Left ventricle myocardium superior (tissue), 1 donor: ENCODE measurements at regions not wholly inside any gene's neighbourhood (a gene's known extent, or its start where the extent isn't known, plus 50 kb on each side); places are given as distances from the start of the nearest gene placed in this dataset.
"Not testable (repeated sequence)": the region's sequence is repeated elsewhere in the genome, so short reads cannot be mapped to it uniquely, and the experiment has no call there.

Experiments used
- ATAC-seq: fragments of 200-7000 bp; cut with Tn5 transposase; one replicate; pipeline ENCODE4 v1.9.1; 2020; ENCODE audit warnings: mild to moderate bottlenecking, moderate library complexity
- DNase-seq: peaks from one replicate; pipeline ENCODE4 v3.0.0-alpha.2; 2020
- intact Hi-C: fragments of 100-400 bp; cut with micrococcal nuclease; formaldehyde crosslinking; loops from one replicate; pipeline ENCODE4 v1.11.0; 2022
- donor health status: DM: no; HTN: yes; CAD: no; lungs with severe emphysema.

DNA sequence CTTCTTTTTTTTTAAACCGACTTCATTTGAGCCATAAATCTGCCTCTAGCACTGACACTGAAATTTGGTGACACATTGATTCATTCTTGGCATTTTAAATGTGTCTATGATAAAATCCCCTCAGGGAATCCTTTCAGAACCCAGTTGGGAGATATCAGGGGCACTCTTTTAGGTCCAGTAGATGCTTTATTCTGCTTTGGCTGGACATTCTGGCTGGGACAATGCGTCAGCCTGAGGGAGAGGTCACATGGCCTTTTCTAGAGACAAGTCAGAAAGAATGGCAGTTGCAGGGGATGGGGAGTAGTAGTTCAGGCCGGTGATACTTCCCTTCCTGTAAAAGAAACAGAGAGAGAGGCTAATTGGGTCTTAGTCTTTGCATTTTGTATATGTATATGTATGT lies 63.1 kb downstream of the TRIM43 start:
- intact Hi-C loops = not testable (repeated sequence)
- ATAC-seq = peak; percentile 33

DNA sequence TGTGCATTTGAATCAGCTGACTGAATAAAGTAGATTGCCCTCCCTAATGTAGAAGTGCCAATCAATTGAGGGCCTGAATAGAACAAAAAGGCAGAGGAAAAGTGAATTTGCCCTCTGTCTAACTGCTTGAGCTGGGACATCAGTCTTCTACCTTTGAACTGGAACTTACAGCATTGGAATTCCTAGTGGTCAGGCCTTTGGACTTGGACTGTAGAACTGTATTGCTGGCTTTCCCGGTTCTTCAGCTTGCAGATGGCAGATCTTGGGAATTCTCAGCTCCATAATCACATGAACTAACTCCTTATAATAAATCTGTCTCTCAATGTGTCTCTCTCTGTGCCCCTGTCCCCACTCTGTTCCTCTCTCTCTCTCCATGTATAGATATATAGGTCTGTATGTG lies 64.8 kb downstream of the TRIM43 start:
- ATAC-seq, DNase-seq, intact Hi-C loops: not testable (repeated sequence)

More for the DNA sequence above, 63.1 kb downstream of the TRIM43 start:
- not testable (repeated sequence) for DNase-seq

DNA sequence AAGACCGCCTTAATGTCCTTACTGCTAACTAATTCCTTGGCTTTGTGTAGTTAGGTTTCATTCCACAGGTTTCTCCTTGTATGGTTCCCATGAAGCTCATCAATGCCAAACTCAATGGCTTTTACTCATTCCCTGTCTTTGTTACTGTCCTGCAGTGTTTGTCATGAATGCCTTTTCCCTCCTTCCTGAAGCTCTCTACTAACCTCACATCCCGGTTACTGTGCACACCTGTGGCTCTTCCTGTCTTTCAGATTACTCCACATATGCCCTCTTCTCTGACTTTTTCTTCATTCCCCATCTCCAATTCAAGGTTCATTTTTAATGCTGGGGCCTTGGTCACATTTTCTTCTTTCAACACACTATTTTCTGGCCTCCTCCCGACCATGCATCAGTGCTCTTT lies 66.1 kb downstream of the TRIM43 start:
- intact Hi-C loops, ATAC-seq, DNase-seq: not testable (repeated sequence)

DNA sequence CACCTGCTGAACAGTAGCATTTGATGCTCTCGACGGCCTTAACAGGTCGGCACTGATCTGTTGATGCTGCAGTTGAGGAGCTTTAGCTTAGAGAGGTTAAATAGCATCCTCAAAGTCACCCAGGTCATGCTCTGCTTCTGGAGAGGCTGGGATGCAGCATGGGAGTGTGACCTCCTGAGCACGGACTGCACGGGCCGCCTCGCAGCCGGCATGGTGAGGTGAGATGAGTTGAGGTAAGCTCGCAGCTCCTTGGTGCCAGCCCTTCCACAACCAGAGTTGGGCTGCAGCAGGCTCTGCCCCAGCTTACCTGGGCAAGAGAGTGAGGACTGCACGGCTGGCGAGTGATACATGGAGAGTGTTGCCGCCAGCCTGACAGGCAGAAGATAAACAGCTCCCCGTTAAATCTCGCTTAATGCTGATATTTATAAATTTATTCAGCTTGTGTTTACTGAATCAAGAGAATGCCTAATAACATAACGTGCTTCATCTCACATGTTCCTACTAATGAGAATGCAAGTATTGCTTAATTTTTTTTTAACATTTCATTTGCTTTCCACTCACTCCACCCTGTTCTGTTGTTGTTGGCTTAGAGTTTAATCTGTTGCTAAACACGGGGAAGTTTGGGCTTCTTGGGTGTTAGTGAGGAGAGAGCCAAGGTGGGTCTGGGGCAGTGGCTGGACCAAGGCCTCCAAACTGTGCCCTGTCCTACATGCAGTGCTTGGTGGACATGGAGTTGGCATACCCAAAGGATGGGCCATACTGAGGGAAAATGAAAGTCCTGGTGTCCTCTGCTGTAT lies 69.2 kb downstream of the TRIM43 start:
- intact Hi-C loops, ATAC-seq, DNase-seq: not testable (repeated sequence)

DNA sequence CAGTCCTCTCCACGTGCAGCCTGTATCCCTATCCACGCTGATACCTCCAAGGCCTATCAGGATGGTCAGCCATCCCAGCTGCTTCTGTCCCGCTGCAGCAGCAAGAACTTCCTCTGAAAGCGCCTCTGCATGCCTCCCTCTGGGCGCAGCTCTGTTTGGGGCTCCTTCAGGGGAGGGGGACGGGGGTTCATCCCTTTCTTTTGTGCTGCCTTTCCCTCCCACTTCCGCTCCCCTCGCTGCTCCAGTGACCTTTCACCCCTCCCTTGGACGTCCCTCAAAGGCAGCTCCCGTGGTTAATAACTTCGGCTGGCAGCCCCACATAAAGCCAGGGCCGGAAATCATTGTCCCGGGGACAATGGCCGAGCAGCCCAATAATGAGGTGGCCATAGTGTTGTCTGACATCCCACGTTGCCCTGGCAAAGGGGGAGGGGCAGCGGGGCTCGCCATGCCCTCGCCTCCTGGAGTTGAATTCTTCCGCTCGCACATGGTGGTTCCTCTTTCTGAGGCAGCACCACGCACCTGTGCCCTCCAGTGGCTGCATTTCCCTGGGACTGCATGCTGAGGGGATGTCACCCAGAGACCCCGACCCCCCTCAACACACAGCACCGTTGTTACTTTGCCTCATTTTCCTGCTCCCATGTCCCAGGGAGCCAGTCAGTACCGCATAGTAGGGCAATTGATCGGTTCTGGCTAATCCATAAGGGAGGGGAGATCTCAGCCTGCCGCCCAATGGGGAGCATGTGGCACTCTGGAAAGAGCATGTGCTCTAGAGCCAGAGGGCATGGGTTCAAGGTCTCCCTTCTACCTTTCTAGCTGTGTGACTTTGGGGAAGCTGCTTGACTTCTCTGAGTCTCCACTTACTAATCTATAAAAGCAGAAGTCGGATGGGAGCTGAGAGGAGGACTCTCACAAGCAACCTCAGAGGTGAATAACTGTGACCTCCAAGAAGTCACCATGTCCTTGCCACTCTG lies 72.0 kb downstream of the TRIM43 start:
- ATAC-seq, intact Hi-C loops, DNase-seq: not testable (repeated sequence)

DNA sequence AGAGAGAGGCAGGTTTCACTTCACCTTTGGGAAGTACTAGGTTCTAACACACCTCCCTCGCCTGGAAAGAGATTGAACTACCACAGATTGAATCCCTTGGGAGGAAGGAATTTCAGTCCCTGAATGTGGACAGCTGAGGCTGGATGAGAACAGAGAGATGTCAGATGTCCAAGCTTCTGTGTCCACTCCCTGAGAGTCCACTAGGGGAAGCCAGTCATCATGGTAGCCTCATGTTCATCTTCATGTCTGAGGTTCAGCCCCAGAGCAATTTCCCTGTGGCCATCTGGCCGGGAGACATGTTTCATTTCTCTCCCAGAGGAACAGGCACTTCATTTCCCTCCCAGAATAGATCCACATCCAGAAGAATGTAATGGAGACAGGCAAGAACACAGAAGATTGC lies 74.8 kb downstream of the TRIM43 start:
- intact Hi-C loops = not testable (repeated sequence)

DNA sequence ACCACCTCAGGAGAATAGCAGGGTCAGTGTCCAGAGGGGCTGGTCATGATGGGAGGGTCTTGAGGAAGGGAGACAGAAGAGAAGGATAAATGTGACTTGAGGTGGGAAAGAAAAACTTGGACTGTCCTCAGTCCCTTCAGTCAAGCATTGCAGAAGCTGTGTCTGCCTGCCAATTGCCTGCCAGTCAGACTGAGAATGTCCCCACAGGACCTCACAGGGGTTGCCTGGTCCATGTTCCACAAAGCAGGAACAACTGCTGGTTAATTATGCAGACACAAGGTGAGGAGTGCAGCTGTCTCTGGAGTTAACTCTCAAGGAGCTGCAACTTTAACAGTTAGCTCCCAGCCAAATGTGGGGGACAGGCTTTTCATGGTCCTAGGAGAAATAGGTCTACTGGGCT lies 75.7 kb downstream of the TRIM43 start:
- ATAC-seq = peak; percentile 72
- peak; percentile 52 for DNase-seq
- intact Hi-C loops = no loop called here

More for the DNA sequence above, 74.8 kb downstream of the TRIM43 start:
- peak; percentile 38 for ATAC-seq
- not testable (repeated sequence) for DNase-seq

DNA sequence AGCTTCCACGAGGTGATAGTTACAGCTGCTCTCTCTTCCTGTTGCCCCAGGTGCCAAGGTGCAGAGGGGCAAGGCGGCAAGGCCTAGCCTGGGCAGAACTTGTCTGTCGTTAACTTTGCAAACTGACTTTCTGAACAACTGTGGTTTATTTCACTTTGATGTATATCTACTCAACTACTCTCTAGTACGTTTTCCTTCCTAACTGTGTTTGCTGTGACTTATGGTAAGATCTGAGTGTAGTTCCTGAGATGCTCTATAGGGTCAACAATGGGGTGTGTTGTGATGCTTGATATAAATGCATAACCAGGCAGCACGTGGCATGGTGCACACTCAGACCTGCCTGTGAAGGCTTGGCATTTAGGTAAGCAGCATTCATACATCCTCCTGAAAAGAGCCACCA lies 77.1 kb downstream of the TRIM43 start:
- ATAC-seq, DNase-seq, intact Hi-C loops: not testable (repeated sequence)

DNA sequence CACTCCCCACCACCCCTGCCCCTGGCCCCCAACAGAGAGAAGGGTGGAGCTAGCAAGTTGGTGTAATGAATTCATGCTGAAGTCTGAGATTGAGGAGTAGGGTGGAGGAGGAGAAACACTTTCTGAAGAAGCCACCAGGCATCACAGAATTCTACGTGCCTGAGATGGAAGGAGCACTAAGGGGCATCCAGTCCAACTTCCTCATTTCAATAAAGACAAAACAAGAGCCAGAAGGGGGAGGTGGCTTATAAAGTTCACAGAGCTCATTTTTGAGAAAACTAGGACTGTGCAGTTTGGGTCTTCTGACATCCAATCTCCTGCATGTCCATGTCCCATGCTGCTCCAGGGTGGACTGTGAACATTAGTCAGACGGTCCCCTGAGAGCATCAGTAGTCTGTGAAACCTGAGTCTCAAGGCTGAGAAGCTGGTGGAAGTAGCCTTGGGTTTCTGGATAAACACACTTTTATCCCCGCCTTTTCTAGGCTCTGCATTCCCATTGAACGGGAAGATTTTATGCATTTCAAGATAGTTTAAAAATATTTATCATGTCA lies 77.7 kb downstream of the TRIM43 start:
- DNase-seq (no peak), ATAC-seq (peak; percentile 58)
- intact Hi-C loops = no loop called here

DNA sequence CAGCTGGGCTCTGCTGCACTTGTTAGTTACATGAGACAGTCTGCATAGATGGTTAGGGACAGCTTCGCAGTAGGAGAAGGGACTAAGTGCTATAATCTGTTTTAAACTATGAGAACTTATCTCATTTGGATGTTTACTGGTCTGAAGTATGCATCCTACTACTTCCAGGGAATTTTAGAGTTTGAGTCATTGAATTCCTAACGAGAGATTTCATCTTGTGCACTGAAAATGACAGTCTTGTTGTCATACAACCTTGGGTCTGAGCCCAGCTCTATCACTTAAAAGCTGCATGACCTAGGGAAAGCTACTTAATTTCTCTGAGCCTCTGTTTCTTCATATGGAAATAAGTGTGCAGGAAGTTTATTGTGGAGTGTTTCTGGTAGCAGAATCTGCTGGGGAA lies 78.4 kb downstream of the TRIM43 start:
- intact Hi-C loops = no loop called here
- ATAC-seq (peak; percentile 41), DNase-seq (no peak)

DNA sequence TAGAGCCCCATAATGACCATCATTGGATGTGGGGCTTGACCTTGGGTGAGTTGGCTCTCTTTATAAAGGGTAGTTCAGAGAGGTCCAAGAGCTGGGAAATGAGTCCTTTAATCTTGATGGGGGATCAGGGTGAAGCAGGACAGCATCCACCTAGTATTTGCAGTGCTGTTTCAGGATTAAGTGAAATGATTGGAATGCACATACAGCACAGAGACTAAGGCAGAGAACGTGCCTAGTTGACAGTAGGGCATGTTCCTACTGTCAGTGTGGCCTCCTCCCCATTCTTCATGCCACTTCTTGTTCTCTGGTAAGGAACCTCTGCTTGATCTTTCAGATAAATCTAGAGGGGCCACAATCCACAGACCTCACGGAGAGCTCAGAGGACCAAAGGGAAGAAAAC lies 78.9 kb downstream of the TRIM43 start:
- intact Hi-C loops = no loop called here
- ATAC-seq = no peak
- no peak for DNase-seq

DNA sequence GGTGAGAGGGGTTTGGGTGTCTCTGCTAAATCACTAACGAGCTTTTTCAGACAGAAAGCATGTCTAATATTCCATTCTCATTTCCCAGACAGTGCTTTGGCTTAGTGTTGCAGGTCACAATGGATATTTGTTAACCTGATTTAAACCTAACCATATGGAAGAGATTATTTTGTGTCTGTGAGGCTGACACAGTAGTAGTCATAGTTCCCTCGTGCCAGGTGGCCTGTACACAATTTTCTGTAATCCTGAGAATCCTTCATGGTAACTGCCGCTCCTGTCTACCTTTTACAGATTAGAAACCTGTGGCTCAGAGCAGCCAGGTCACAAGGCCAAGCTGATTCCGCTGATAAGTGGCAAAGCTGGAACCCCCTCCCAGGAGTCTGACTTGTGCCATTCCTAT lies 79.4 kb downstream of the TRIM43 start:
- DNase-seq, ATAC-seq, intact Hi-C loops: not testable (repeated sequence)

DNA sequence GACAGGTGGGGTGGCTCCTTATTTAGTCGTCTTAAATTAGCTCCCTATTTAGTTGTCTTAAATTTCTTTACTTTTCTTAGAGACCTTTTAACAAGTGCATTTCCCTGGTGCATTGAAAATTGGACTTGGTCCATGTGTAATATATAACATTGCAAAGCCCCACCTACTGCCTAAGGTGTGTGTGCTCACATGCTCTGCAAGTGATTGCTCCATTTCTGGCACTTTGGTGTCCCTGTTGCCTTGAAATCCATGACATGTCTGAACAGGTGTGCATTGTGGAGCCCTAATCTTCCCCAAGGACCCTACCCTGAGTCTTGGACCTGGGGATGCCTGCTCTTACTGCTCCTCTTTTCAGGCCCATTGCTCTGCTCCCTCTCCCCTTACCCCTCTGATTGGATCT lies 80.2 kb downstream of the TRIM43 start:
- ATAC-seq, DNase-seq, intact Hi-C loops: not testable (repeated sequence)

DNA sequence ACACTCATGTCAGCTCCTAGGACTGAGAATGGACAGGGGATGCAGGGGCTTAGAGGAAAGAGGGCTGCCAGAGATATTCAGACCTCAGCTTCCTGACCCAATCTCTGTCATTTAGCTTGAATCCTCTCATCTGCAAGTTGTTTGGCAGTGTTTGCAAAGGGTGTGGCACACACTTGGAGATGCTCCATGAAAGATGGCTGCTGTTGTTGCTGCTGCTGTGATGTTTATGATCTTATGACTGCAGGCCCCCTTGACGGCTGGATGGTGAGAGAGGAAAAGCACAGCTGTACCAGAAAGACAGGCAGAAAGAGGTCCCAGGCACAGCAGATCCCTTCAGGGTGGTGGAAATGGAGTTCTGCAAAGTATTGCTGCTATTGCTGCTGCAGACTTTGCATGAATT lies 80.7 kb downstream of the TRIM43 start:
- ATAC-seq, intact Hi-C loops, DNase-seq: not testable (repeated sequence)

DNA sequence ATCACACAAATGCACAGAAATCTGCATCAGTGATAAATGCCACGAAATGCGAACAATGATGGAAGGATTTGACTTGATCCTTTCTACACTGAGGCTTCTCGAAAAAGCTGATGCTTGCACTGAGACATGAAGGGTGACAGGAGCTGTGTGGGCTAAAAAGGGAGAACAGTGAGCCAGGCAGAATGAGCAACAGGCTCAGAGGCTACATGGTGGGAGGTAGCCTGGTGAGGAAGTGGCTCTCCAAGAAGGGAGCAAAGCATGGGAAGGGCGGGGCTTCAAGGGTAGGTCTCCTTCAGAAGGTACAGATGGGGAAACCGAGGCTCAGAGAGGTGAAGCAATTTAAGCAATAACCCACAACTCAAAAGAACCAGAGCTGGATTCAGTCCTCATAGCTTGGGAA lies 82.4 kb downstream of the TRIM43 start:
- intact Hi-C loops = no loop called here
- DNase-seq (no peak), ATAC-seq (no peak)

DNA sequence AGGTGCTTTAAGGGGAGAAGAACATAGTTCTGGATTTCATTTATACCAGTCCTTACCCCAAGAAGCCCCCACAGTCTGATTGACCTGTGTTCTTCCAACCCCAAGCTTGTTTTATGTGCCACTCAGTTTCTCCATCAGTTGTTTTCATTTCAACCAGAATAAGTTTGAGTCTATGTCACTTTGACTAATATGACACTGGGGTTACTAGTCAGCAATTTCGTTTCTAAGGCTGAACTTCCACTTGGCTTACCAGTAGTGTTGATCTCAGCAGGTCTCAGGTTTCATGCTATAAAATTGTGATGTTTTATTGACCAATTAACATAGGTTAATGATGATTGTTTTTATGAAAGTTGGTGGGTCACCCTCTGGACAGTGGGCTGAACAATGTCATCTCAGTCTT lies 84.8 kb downstream of the TRIM43 start:
- ATAC-seq, intact Hi-C loops, DNase-seq: not testable (repeated sequence)

DNA sequence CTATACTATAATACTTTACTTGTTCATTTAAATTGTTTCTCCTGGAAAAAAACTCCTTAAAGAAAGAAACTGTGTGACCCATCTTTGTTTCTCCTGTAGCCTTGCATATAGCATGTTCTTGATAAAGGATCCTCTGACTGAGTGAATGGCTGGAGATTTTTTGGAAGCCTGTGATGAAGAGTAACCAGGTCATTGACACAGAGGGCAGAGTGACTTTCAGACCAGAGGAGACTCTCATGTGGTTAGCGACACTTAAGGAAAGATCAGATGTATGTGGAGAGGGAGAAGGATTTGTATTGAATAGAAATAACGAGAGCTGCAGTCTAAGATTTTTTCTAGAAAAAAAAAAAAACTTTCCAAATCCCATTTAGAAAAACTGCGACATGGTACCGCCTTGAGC lies 85.5 kb downstream of the TRIM43 start:
- intact Hi-C loops = no loop called here
- DNase-seq (no peak), ATAC-seq (no peak)

DNA sequence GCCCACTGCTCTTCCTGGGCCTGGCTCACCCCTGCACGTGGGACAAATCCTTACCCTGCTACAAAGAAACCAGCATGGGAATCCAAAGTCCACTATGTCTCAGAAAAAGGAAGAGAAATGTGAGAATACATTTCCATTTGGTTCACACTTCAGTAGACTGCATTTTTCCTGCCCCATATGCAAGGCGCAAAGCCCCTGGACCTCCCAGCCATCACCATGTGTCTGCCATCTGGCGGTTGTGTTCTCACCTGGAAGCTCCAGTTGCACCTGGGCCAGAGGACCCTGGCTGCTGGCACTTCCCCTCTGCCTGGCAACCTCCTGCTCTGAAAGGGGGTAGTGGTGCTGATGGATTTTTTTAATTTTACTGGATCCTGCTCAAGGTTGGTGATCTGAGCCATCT lies 86.0 kb downstream of the TRIM43 start:
- DNase-seq, ATAC-seq, intact Hi-C loops: not testable (repeated sequence)

DNA sequence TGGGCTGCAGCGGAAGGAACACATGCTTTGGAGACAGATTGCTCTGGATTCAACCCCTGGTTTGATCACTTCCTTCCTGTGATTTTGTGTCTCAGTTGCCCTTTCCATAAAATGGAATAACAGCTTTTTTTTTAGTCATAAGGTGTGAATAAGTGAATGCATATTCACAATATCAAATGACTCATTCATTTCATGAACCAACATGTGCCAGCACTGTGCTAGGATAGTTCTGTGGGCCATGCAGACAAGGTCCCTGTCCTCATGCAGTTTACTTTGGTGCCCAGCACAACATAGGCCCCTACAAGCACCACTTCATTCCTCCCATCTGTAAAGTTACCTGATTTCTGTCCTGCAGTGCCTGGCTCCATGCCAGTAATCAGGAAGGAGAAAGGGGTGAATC lies 89.4 kb downstream of the TRIM43 start:
- intact Hi-C loops, ATAC-seq, DNase-seq: not testable (repeated sequence)
